PC-9 (cell line): ENCODE measurements at regions not wholly inside any gene's neighbourhood (a gene's known extent, or its start where the extent isn't known, plus 50 kb on each side); places are given as distances from the start of the nearest gene placed in this dataset.

Source experiments
- BruUV-seq: library from RNA; stranded (reverse); fragments of 400-500 nt; replicated peaks from 2 replicates; lab custom pipeline; 2021; lab: Mats Ljungman, UMichigan
- CTCF ChIA-PET: fragments of 300-600 bp; sonication (Branson Sonifier 250); formaldehyde crosslinking; loops from one replicate; lab custom pipeline; 2022; ENCODE audit warnings: antibody characterized with exemption; lab: Charles Lee
- POLR2A ChIA-PET: fragments of 300-600 bp; sonication (Branson Sonifier 250); formaldehyde crosslinking; loops from one replicate; lab custom pipeline; 2022; ENCODE audit warnings: antibody characterized with exemption; ENCODE audit not compliant: unreplicated experiment; lab: Charles Lee
- DNase-seq, 2 experiments: peaks; one replicate each; pipeline versions ENCODE4 v3.0.0 to v3.0.0-alpha.2; 2015 to 2022; ENCODE audit warnings: mixed read lengths in 1 of 2
- H2AFZ ChIP-seq: fragments of 200-600 bp; sonication (generic); 2 replicates; pipeline ENCODE4 v1.8.1; 2017; ENCODE audit warnings: antibody characterized with exemption
- H3F3A ChIP-seq: fragments of 200-600 bp; sonication (generic); 2 replicates; pipeline ENCODE4 v1.8.1; 2017; ENCODE audit warnings: antibody characterized with exemption, mild to moderate bottlenecking, low read depth; ENCODE audit not compliant: insufficient read depth
- H3K27ac ChIP-seq: fragments of 200-600 bp; sonication (generic); 2 replicates; pipeline ENCODE4 v1.6.1; 2016; ENCODE audit warnings: mixed run types
- H3K27me3 ChIP-seq: fragments of 200-600 bp; sonication (generic); 2 replicates; pipeline ENCODE4 v1.6.1; 2016; ENCODE audit warnings: low read depth, mixed run types; ENCODE audit not compliant: insufficient read depth
- H3K36me3 ChIP-seq: fragments of 200-600 bp; sonication (generic); 2 replicates; pipeline ENCODE4 v1.6.1; 2016; ENCODE audit warnings: low read depth, mixed run types
- H3K4me1 ChIP-seq: fragments of 200-600 bp; sonication (generic); replicated peaks from 2 replicates; pipeline ENCODE4 v1.6.1; 2016; ENCODE audit warnings: mixed run types; ENCODE audit not compliant: insufficient read depth
- H3K4me2 ChIP-seq: fragments of 200-600 bp; sonication (generic); 2 replicates; pipeline ENCODE4 v1.6.1; 2017; ENCODE audit warnings: mixed run types
- H3K4me3 ChIP-seq: fragments of 200-600 bp; sonication (generic); 2 replicates; pipeline ENCODE4 v1.6.1; 2016; ENCODE audit warnings: mixed run types
- H3K79me2 ChIP-seq: fragments of 200-600 bp; sonication (generic); 2 replicates; pipeline ENCODE4 v1.6.1; 2017; ENCODE audit warnings: low read depth, mixed run types
- H3K9me2 ChIP-seq: fragments of 200-600 bp; sonication (generic); 2 replicates; pipeline ENCODE4 v1.8.1; 2017; ENCODE audit warnings: mild to moderate bottlenecking; ENCODE audit not compliant: insufficient read depth
- H3K9me3 ChIP-seq: fragments of 200-600 bp; sonication (generic); 2 replicates; pipeline ENCODE4 v1.8.1; 2016; ENCODE audit warnings: low read depth; ENCODE audit not compliant: insufficient read depth
- H4K20me1 ChIP-seq: fragments of 200-600 bp; sonication (generic); 2 replicates; pipeline ENCODE4 v1.8.1; 2017; ENCODE audit not compliant: insufficient read depth
- CTCF ChIP-seq: fragments of 200-600 bp; sonication (generic); conservative IDR thresholded peaks from 2 replicates; pipeline ENCODE4 v1.6.1; 2017; ENCODE audit warnings: mixed run types, antibody characterized with exemption, mild to moderate bottlenecking, moderate library complexity
- EZH2 ChIP-seq: fragments of 200-600 bp; sonication (generic); IDR thresholded peaks from 2 replicates; pipeline ENCODE4 v1.8.0; 2017; ENCODE audit warnings: antibody characterized with exemption, low read depth
- intact Hi-C: fragments of 100-400 bp; cut with micrococcal nuclease; formaldehyde crosslinking; loops from one replicate; pipeline ENCODE4 v1.10.0; 2022; ENCODE audit not compliant: unreplicated experiment

GRCh38 chr4:96809563-96809962 is 969.7 kb downstream of the PDHA2 start:
- Histone ChIP-seq H3K4me1 (no peaks in the 10 kb centered on the region), H3K4me3 (no peak overlapping the region), H3K4me2 (no peak overlapping the region), H3K9me2 (no peaks in the 10 kb centered on the region), H3K36me3 (no peaks in the 10 kb centered on the region), H3K27ac (no peak overlapping the region), H3K79me2 (no peaks in the 10 kb centered on the region), H2AFZ (no peak overlapping the region), H3K27me3 (no peaks in the 10 kb centered on the region), H3F3A (no peaks in the 10 kb centered on the region), H3K9me3 (no peaks in the 10 kb centered on the region), H4K20me1 (no peaks in the 10 kb centered on the region)
- BruUV-seq = no TSS peak
- CTCF ChIA-PET = no interaction called here
- intact Hi-C loops = no loop called here
- TF ChIP-seq CTCF (no peak), EZH2 (no peak)
- POLR2A ChIA-PET = no interaction called here
- DNase-seq = no peak

- no peak for DNase-seq
- H3K4me1 ChIP-seq = no peaks in the 10 kb centered on the region
- POLR2A ChIA-PET = no interaction called here
- no peaks in the 10 kb centered on the region for H4K20me1 ChIP-seq
- no peaks in the 10 kb centered on the region for H3K9me2 ChIP-seq
- intact Hi-C loops = no loop called here
- no peaks in the 10 kb centered on the region for H3K27me3 ChIP-seq
- no peak overlapping the region for H2AFZ ChIP-seq
- H3K9me3 ChIP-seq = no peaks in the 10 kb centered on the region
- H3K4me3 ChIP-seq = no peak overlapping the region
- H3K36me3 ChIP-seq = no peaks in the 10 kb centered on the region
- CTCF ChIA-PET = no interaction called here
- no peak overlapping the region for H3K27ac ChIP-seq
- no peaks in the 10 kb centered on the region for H3K79me2 ChIP-seq
- no peak overlapping the region for H3K4me2 ChIP-seq
- BruUV-seq = no TSS peak
- TF ChIP-seq CTCF (no peak), EZH2 (no peak)
- no peaks in the 10 kb centered on the region for H3F3A ChIP-seq
These were observed 987.2 kb downstream of the PDHA2 start for GRCh38 chr4:96827086-96827485.

GRCh38 chr4:96833831-96834230 is 993.9 kb downstream of the PDHA2 start:
- Histone ChIP-seq H3F3A (no peaks in the 10 kb centered on the region), H3K9me3 (no peaks in the 10 kb centered on the region), H3K27me3 (no peaks in the 10 kb centered on the region), H3K4me3 (no peak overlapping the region), H4K20me1 (no peaks in the 10 kb centered on the region), H2AFZ (no peak overlapping the region), H3K4me2 (no peak overlapping the region), H3K4me1 (no peaks in the 10 kb centered on the region), H3K79me2 (no peaks in the 10 kb centered on the region), H3K9me2 (no peaks in the 10 kb centered on the region), H3K36me3 (no peaks in the 10 kb centered on the region), H3K27ac (no peak overlapping the region)
- POLR2A ChIA-PET = no interaction called here
- intact Hi-C loops = no loop called here
- BruUV-seq = no TSS peak
- no peak for DNase-seq
- CTCF ChIA-PET = no interaction called here
- TF ChIP-seq CTCF = no peak
- TF ChIP-seq EZH2 = no peak
